NCI-H748 treated with DMSO at 0.1 percent for 48 hours (cell line): ENCODE measurements at regions not wholly inside any gene's neighbourhood (a gene's known extent, or its start where the extent isn't known, plus 50 kb on each side); places are given as distances from the start of the nearest gene placed in this dataset.
"Not testable (repeated sequence)": the region's sequence is repeated elsewhere in the genome, so short reads cannot be mapped to it uniquely, and the experiment has no call there.

Experiments used
- DNase-seq: peaks from one replicate; lab custom pipeline; 2025; lab: John Stamatoyannopoulos, UW

DNA sequence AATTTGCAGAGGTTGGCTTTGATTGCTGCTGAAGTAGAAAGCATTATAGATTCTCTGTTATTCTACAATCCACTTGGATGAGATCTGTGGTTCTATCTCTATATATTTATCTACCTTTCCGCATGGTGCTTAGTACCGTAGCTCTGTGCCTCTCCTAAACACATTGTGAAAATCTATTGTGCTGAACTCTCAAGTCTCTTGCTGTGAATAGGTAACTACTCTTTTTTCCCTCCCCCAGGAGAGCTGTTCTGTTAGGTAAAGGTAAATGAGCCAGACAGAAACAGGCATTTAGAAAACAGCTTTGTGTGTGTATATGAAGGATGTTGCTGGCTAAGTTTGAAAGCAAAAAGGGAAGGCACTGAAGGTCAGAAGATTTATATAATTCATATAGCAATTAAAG is 112.6 kb downstream of the BRMS1L start:
- DNase-seq: no peak

DNA sequence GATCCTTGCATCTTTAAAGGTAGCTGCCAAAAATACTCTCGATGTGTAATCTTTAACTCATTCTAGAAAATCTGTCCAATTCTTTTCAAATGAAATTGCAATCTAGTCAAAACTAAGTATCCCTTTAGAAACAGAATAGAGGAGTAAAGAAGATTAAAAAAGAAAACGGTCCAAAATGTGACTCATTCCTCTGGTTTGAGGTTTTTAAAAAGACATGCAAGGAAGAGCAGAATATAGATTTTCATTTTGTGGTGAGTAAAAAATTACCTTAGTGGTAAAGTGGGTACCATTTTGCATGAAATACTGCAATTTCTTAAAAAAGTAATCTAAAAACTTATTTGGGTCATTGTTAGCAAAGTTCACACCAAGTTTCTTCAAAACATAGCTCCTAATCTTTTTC is 108.4 kb downstream of the BRMS1L start:
- DNase-seq: no peak

DNA sequence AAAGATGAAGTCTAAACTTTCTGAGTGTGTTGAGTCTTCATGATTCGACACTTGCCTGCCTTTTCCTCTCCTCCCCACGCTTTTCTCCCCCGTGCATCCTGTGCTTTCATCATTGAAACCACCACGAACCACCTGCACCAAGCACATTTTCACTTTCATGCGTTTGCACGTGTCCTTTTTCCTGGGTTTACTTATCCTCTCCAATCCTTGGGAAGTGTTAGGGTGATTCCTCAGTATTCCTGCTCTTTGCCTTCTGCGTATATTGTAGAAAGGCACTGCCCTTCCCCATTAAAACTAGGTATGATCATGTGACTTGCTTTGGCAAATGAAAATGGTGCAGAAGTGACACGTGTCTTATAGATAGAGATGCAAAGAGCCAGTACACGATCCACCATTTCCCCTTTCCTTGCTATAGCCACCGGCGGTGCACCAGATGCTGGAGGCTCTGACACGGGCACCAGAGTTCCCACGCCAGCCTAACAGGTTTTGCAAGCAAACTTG is 106.6 kb downstream of the BRMS1L start:
- peak; percentile 87 for DNase-seq

DNA sequence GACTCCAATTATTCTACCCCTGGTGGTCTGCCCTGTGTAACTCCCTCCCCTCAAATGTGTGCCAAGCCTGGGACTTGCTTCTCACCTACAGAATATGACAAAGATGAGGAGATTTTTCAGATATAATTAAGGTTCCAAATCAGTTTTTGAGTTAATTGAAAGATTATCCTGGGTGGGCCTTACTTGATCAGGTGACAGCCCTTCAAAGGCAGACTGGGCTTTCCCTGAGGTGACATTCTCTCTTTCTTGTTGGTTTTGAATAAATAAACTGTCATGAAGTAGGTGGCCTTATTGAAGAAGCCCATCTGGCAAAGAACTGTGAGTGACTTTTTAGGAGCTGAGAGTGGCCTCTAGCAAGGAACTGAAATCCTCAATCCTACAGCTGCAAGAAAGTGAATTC is 106.0 kb downstream of the BRMS1L start:
- no peak for DNase-seq

DNA sequence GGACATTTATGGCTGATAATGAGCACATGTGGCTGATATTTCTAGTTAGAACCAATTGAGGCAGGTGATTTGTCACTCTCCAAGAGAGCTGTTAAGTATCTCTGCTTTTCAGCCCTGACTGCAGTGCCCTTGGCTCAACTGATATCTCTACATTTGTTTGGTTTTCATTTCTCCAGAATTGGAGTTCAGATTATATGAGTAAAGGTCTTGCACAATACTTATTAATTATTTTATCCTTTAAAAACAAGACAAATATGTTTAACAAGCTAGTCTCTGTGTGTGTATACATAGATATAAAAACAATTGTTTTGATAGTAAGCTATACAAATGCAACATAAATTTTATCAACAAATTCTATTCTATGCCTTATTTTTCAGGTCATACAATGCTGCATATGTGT is 105.2 kb downstream of the BRMS1L start:
- DNase-seq: no peak

DNA sequence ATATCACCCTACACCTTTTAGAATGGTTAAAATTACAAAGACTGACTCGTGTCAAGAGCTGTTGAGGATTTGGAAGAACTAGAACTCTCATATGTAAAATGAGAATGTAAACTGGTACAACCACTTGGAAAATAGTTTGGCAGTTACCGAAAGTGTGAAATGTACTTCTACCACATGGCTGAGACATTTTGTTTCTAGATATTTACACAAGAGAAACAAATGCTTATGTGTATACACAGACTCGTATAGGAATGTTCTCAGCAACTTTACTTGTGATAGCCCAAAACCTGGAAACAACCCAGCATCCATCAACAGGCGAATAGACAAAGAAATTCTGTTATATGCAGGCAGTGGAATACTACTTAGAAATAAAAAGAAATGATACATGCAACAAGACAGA is 103.0 kb downstream of the BRMS1L start:
- no peak for DNase-seq

DNA sequence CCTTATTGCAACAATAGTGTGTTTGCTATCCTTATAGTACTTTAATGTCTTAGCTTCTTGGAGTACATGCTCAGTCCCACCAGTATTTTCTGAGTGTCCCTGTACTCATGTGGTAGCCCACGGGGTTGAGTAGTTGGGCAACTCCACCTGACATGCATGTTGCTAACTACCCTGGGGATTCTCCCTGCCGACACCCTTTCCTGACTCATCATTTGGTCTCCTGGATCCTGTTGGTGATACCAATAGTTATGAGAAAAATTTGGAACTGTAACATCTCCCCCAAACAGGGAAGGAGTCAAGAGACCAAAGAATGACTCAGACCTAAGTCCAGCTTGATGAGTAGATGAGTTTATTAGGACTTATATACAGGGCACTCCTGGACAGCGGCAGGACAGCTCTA is 101.6 kb downstream of the BRMS1L start:
- DNase-seq: no peak

DNA sequence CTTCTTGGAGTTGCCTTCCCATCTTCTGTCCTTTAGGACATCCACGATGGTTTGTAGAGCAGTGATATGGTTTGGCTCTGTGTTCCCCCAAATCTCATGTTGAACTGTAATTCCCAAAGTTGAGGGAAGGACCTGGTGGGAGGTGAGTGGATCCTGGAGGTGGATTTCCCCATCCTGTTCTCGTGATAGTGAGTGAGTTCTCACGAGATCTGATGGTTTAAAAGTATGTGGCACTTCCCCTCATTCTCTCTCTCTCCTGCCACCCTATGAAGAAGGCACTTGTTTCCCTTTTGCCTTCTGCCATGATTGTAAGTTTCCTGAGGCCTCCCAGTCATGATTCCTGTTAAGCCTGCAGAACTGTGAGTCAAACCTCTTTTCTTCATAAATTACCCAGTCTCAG is 99.2 kb downstream of the BRMS1L start:
- no peak for DNase-seq

DNA sequence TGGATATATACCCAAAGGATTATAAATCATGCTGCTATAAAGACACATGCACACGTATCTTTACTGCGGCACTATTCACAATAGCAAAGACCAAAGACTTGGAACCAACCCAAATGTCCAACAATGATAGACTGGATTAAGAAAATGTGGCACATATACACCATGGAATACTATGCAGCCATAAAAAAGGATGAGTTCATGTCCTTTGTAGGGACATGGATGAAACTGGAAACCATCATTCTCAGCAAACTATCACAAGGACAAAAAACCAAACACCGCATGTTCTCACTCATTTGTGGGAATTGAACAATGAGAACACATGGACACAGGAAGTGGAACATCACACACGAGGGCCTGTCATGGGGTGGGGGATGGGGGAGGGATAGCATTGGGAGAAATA is 96.5 kb downstream of the BRMS1L start:
- not testable (repeated sequence) for DNase-seq

DNA sequence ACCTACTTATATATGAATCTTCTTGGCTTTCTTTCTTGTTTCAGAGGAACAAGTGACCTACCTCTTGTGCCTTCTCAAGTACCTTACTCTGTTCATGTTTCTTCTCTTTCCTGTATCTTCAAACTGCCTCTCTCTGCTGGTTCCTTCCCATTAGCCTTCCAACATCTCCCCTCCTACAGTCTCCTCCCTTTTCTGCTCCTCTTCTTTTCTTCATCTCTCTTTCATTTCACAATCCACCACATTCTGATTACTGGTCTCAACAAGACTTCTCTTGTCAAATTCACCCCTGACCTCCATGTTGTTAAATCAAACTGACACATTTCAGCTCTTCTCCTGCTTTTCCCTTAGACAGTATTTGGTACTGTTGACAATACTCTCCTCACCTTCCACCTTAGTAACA is 95.6 kb downstream of the BRMS1L start:
- no peak for DNase-seq
